ENCODE measurements at regions not wholly inside any gene's neighbourhood (a gene's known extent, or its start where the extent isn't known, plus 50 kb on each side); places are given as distances from the start of the nearest gene placed in this dataset.

DNA sequence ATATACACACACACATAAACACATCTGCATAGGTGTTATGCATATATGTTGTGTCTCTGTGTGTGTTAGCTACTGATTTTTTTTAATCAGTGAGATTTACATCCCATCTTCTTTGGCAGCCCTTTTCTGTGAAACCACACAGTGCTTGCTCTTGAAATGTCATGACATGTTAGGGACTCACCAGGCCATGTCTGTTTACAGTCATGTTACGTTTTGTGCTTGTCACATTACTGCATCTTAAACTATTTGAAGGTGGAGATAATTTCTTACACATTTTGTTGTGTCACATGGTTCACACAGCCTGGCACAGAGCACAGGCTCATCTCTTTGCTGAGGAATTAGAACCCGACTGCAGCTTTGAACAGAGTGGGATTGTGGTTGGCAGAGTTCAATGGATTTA, 364.4 kb upstream of the RIOK2 start:
- ChIA-PET CTCF (no interaction called here), POLR2A (no interaction called here)
- no peaks in the 10 kb centered on the region for H3K79me2 ChIP-seq (ENCODE audit: control insufficient read depth, insufficient read depth, low read length)
- H3K27me3 Mint-ChIP-seq = no peaks in the 10 kb centered on the region
- no CpG with 5 or more reads among the region's 2 CpGs for WGBS (ENCODE audit: insufficient coverage)
- H3K4me1 ChIP-seq (ENCODE audit: control insufficient read depth in 2 of 2, insufficient read depth in 2 of 2, low read length in 2 of 2) = peaks cover 6 to 8% of the 10 kb centered on the region in 2 donors
- no peak for DNase-seq
- H4K20me1 ChIP-seq (ENCODE audit: control insufficient read depth, insufficient read depth, low read length, poor library complexity, severe bottlenecking) = no peaks in the 10 kb centered on the region
- H3K4me3 ChIP-seq (ENCODE audit: control extremely low read depth in 1 of 5, extremely low read depth in 1 of 5, insufficient read depth in 1 of 5, low read depth in 2 of 5, low read length in 4 of 5) = no peak overlapping the region
- H3K4me1 Mint-ChIP-seq = peaks cover 8% of the 10 kb centered on the region
- no peaks in the 10 kb centered on the region for H3K9me3 Mint-ChIP-seq (ENCODE audit: insufficient read depth)
- intact Hi-C loops (cut with micrococcal nuclease) = no loop called here
- no peak overlapping the region for H2AFZ ChIP-seq (ENCODE audit: insufficient read depth, low read depth, low read length, poor library complexity, severe bottlenecking)
- no peak overlapping the region for H3K27ac ChIP-seq (ENCODE audit: low read length in 2 of 2)
- H3K9ac ChIP-seq (ENCODE audit: low read length) = no peak overlapping the region
- no peaks in the 10 kb centered on the region for H3K36me3 ChIP-seq (replicated peaks in 1 of 2; ENCODE audit: control extremely low read depth in 1 of 2, control insufficient read depth in 1 of 2, extremely low read depth in 1 of 2, insufficient read depth in 2 of 2, low read length in 1 of 2)
- TF ChIP-seq EZH2 (IDR thresholded peaks at IDR 0.05; ENCODE audit: borderline replicate concordance, insufficient read depth, low read depth, low read length, poor library complexity, severe bottlenecking) (no peak), CTCF (IDR thresholded peaks at IDR 0.05) (no peak)
- H3K4me3 Mint-ChIP-seq = no peak overlapping the region
- H3K27ac Mint-ChIP-seq = no peak overlapping the region
- no peak for ATAC-seq (ENCODE audit: low read depth)
- H3K27me3 ChIP-seq (replicated peaks in 1 of 4; ENCODE audit: control extremely low read depth in 1 of 4, control insufficient read depth in 3 of 4, insufficient read depth in 4 of 4, low read length in 3 of 4) = no peaks in the 10 kb centered on the region
- H3K4me2 ChIP-seq (replicated peaks; ENCODE audit: low read depth, low read length, poor library complexity, severe bottlenecking) = no peak overlapping the region
- H3K9me3 ChIP-seq (ENCODE audit: control extremely low read depth in 1 of 3, control insufficient read depth in 2 of 3, insufficient read depth in 1 of 3, low read length in 2 of 3) = no peaks in the 10 kb centered on the region

DNA sequence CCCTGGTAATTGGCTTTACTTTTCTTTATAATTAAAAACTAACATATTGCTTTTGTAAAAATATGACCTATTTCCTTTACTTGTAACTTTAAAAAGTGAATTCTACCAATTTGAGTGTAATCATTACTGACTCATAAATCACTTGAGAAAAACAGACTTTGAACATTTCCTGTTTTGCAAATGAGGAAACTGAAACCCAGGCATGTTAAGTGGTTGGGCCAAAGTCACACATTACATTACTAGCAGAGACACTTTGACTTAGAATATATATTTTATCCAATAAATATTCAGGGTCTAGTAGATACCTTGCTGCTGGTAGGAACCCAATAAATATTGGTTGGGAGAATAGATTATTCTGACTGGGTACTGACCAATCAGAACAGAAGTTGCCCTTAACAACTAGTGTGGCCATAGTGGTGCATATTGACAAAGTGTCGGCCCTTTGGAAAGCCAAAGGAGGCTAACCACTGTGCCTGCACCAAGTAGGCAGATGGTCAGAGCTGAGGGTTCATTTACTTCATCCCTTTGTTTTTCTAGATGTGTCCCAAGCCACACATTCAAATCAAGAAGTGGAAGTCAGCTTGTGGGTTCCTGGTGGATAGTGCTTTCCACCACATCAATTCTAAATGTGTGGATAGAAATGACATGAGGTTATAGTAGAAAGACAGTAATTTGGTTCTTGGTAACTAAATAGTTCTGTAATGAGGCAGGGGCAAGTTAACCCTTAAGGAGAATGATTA, 365.1 kb upstream of the RIOK2 start:
- Histone ChIP-seq H3K4me1 (ENCODE audit: control insufficient read depth in 2 of 2, insufficient read depth in 2 of 2, low read length in 2 of 2) (peaks cover 6 to 8% of the 10 kb centered on the region in 2 donors), H3K79me2 (ENCODE audit: control insufficient read depth, insufficient read depth, low read length) (no peaks in the 10 kb centered on the region), H3K4me2 (replicated peaks; ENCODE audit: low read depth, low read length, poor library complexity, severe bottlenecking) (no peak overlapping the region), H3K9me3 (ENCODE audit: control extremely low read depth in 1 of 3, control insufficient read depth in 2 of 3, insufficient read depth in 1 of 3, low read length in 2 of 3) (no peaks in the 10 kb centered on the region), H2AFZ (ENCODE audit: insufficient read depth, low read depth, low read length, poor library complexity, severe bottlenecking) (no peak overlapping the region), H3K36me3 (replicated peaks in 1 of 2; ENCODE audit: control extremely low read depth in 1 of 2, control insufficient read depth in 1 of 2, extremely low read depth in 1 of 2, insufficient read depth in 2 of 2, low read length in 1 of 2) (no peaks in the 10 kb centered on the region), H3K9ac (ENCODE audit: low read length) (no peak overlapping the region), H3K4me3 (ENCODE audit: control extremely low read depth in 1 of 5, extremely low read depth in 1 of 5, insufficient read depth in 1 of 5, low read depth in 2 of 5, low read length in 4 of 5) (no peak overlapping the region), H3K27ac (ENCODE audit: low read length in 2 of 2) (no peak overlapping the region), H3K27me3 (replicated peaks in 1 of 4; ENCODE audit: control extremely low read depth in 1 of 4, control insufficient read depth in 3 of 4, insufficient read depth in 4 of 4, low read length in 3 of 4) (no peaks in the 10 kb centered on the region), H4K20me1 (ENCODE audit: control insufficient read depth, insufficient read depth, low read length, poor library complexity, severe bottlenecking) (no peaks in the 10 kb centered on the region)
- Mint-ChIP-seq H3K27ac (no peak overlapping the region), H3K9me3 (ENCODE audit: insufficient read depth) (no peaks in the 10 kb centered on the region), H3K4me1 (peaks cover 8% of the 10 kb centered on the region), H3K4me3 (no peak overlapping the region), H3K27me3 (no peaks in the 10 kb centered on the region)
- CTCF ChIA-PET = no interaction called here
- no peak for DNase-seq
- WGBS (ENCODE audit: insufficient coverage) = no CpG with 5 or more reads among the region's 1 CpG
- ATAC-seq (ENCODE audit: low read depth) = no peak
- POLR2A ChIA-PET = interaction anchor here (0.6 kb wide), 1 partner anchor 42 kb away, joined by 3 read pairs; no protein-coding TSS in a partner anchor
- TF ChIP-seq EZH2 (IDR thresholded peaks at IDR 0.05; ENCODE audit: borderline replicate concordance, insufficient read depth, low read depth, low read length, poor library complexity, severe bottlenecking) (no peak), CTCF (IDR thresholded peaks at IDR 0.05) (no peak)
- intact Hi-C loops (cut with micrococcal nuclease) = no loop called here
